Testis (tissue), 2 donors: ENCODE measurements at regions not wholly inside any gene's neighbourhood (a gene's known extent, or its start where the extent isn't known, plus 50 kb on each side); places are given as distances from the start of the nearest gene placed in this dataset.

ENCODE experiments used
- POLR2A ChIP-seq: fragments of 450-650 bp; IDR thresholded peaks from one replicate; pipeline ENCODE4 v1.6.1; 2017; ENCODE audit warnings: antibody characterized with exemption, mild to moderate bottlenecking, moderate library complexity
- TF ChIP-seq, protein P1 (sequence below), 3 experiments: fragments of 450-650 bp in 2 of 3; fragments of 200-600 bp in 1 of 3; sonication (generic) in 1 of 3; IDR thresholded peaks; one replicate each; pipeline ENCODE4 v1.5.1; 2016 to 2019; ENCODE audit warnings: antibody characterized with exemption in 3 of 3, mild to moderate bottlenecking in 2 of 3, moderate library complexity in 1 of 3

GRCh38 chr3:150158943-150159625 lies 188.4 kb upstream of the PFN2 start:
- TF ChIP-seq POLR2A = no peak
- TF ChIP-seq, protein P1, sequence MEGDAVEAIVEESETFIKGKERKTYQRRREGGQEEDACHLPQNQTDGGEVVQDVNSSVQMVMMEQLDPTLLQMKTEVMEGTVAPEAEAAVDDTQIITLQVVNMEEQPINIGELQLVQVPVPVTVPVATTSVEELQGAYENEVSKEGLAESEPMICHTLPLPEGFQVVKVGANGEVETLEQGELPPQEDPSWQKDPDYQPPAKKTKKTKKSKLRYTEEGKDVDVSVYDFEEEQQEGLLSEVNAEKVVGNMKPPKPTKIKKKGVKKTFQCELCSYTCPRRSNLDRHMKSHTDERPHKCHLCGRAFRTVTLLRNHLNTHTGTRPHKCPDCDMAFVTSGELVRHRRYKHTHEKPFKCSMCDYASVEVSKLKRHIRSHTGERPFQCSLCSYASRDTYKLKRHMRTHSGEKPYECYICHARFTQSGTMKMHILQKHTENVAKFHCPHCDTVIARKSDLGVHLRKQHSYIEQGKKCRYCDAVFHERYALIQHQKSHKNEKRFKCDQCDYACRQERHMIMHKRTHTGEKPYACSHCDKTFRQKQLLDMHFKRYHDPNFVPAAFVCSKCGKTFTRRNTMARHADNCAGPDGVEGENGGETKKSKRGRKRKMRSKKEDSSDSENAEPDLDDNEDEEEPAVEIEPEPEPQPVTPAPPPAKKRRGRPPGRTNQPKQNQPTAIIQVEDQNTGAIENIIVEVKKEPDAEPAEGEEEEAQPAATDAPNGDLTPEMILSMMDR (IDR thresholded peaks at IDR 0.05) = no peak
